ENCODE measurements at regions not wholly inside any gene's neighbourhood (a gene's known extent, or its start where the extent isn't known, plus 50 kb on each side); places are given as distances from the start of the nearest gene placed in this dataset.

GRCh38 chr14:82520765-82521164 is 987.1 kb upstream of the SEL1L start:
- no peak overlapping the region for H3K9ac ChIP-seq
- no peak overlapping the region for H3K4me3 ChIP-seq (IDR thresholded peaks at IDR 0.05; ENCODE audit: insufficient read depth, low read depth, low read length)
- TF ChIP-seq, protein P1, sequence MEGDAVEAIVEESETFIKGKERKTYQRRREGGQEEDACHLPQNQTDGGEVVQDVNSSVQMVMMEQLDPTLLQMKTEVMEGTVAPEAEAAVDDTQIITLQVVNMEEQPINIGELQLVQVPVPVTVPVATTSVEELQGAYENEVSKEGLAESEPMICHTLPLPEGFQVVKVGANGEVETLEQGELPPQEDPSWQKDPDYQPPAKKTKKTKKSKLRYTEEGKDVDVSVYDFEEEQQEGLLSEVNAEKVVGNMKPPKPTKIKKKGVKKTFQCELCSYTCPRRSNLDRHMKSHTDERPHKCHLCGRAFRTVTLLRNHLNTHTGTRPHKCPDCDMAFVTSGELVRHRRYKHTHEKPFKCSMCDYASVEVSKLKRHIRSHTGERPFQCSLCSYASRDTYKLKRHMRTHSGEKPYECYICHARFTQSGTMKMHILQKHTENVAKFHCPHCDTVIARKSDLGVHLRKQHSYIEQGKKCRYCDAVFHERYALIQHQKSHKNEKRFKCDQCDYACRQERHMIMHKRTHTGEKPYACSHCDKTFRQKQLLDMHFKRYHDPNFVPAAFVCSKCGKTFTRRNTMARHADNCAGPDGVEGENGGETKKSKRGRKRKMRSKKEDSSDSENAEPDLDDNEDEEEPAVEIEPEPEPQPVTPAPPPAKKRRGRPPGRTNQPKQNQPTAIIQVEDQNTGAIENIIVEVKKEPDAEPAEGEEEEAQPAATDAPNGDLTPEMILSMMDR (conservative IDR thresholded peaks at IDR 0.05; ENCODE audit: low read depth, low read length), result no peak
- no peaks in the 10 kb centered on the region for H4K20me1 ChIP-seq (ENCODE audit: insufficient read depth)
- H3K27ac ChIP-seq, result no peak overlapping the region
- no peaks in the 10 kb centered on the region for H3K79me2 ChIP-seq (ENCODE audit: insufficient read depth, low read depth)
- H3K27me3 ChIP-seq (ENCODE audit: insufficient read depth, low read depth), result no peaks in the 10 kb centered on the region
- H3K4me1 ChIP-seq (ENCODE audit: low read depth, poor library complexity, severe bottlenecking), result no peaks in the 10 kb centered on the region
- no peaks in the 10 kb centered on the region for H3K36me3 ChIP-seq (ENCODE audit: insufficient read depth)
- no peak overlapping the region for H2AFZ ChIP-seq (ENCODE audit: low read depth)
- no peak overlapping the region for H3K4me2 ChIP-seq

DNA sequence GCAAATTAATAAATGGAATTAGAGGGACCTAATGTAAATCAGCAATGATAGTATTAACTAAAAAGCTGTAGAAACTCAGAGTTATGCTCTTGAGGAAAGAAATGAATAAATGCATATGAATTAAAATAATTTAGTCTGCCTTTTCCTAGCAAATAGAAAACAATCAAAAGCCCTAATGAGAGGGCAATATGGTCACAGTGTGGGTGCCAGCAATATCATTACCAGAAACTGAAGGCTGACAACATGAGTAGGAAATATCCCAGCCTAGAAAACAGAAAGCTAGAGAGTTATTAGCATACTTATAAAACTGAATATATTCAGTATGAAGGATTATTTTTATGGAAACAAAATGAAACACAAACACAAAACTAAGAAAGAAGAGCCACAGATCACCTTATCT is 987.5 kb upstream of the SEL1L start:
- Histone ChIP-seq H3K79me2 (ENCODE audit: insufficient read depth, low read depth) (no peaks in the 10 kb centered on the region), H3K27me3 (ENCODE audit: insufficient read depth, low read depth) (no peaks in the 10 kb centered on the region), H3K9ac (no peak overlapping the region), H3K4me1 (ENCODE audit: low read depth, poor library complexity, severe bottlenecking) (no peaks in the 10 kb centered on the region), H2AFZ (ENCODE audit: low read depth) (no peak overlapping the region), H4K20me1 (ENCODE audit: insufficient read depth) (no peaks in the 10 kb centered on the region), H3K4me3 (IDR thresholded peaks at IDR 0.05; ENCODE audit: insufficient read depth, low read depth, low read length) (no peak overlapping the region), H3K4me2 (no peak overlapping the region), H3K36me3 (ENCODE audit: insufficient read depth) (no peaks in the 10 kb centered on the region), H3K27ac (no peak overlapping the region)
- TF ChIP-seq, protein P1 (conservative IDR thresholded peaks at IDR 0.05; ENCODE audit: low read depth, low read length), result no peak

GRCh38 chr14:82528016-82528415 is 994.4 kb upstream of the SEL1L start:
- H3K4me1 ChIP-seq (ENCODE audit: low read depth, poor library complexity, severe bottlenecking), result no peaks in the 10 kb centered on the region
- TF ChIP-seq, protein P1 (conservative IDR thresholded peaks at IDR 0.05; ENCODE audit: low read depth, low read length), result no peak

DNA sequence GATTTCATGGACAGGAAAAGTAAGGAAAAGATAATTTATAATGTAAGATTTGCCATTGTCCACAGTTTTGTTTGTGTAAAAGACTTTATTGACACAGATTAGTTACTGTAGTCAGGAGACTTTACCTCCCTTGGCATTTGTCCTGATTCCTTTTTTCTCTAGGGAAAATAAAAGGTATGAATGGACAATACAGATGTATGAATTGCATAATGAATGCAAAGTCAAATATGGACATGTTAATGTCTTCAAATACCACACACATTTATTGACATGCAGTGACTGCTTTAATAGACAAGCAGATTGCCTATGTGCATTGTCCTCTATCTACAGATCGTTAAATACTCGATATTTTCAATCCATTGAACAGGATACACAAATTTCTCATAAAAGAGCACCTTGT is 999.7 kb upstream of the SEL1L start:
- H3K27ac ChIP-seq, result no peak overlapping the region
- H4K20me1 ChIP-seq (ENCODE audit: insufficient read depth), result no peaks in the 10 kb centered on the region
- H3K4me1 ChIP-seq (ENCODE audit: low read depth, poor library complexity, severe bottlenecking), result no peaks in the 10 kb centered on the region
- H3K36me3 ChIP-seq (ENCODE audit: insufficient read depth), result no peaks in the 10 kb centered on the region
- no peak overlapping the region for H3K4me3 ChIP-seq (IDR thresholded peaks at IDR 0.05; ENCODE audit: insufficient read depth, low read depth, low read length)
- TF ChIP-seq, protein P1 (conservative IDR thresholded peaks at IDR 0.05; ENCODE audit: low read depth, low read length), result no peak
- no peak overlapping the region for H3K9ac ChIP-seq
- H3K79me2 ChIP-seq (ENCODE audit: insufficient read depth, low read depth), result no peaks in the 10 kb centered on the region
- H2AFZ ChIP-seq (ENCODE audit: low read depth), result no peak overlapping the region
- H3K4me2 ChIP-seq, result no peak overlapping the region
- H3K27me3 ChIP-seq (ENCODE audit: insufficient read depth, low read depth), result no peaks in the 10 kb centered on the region

More at GRCh38 chr14:82528016-82528415, 994.4 kb upstream of the SEL1L start:
- Histone ChIP-seq H3K27ac (no peak overlapping the region), H3K4me3 (IDR thresholded peaks at IDR 0.05; ENCODE audit: insufficient read depth, low read depth, low read length) (no peak overlapping the region), H4K20me1 (ENCODE audit: insufficient read depth) (no peaks in the 10 kb centered on the region), H2AFZ (ENCODE audit: low read depth) (no peak overlapping the region), H3K4me2 (no peak overlapping the region), H3K36me3 (ENCODE audit: insufficient read depth) (no peaks in the 10 kb centered on the region), H3K79me2 (ENCODE audit: insufficient read depth, low read depth) (no peaks in the 10 kb centered on the region), H3K9ac (no peak overlapping the region), H3K27me3 (ENCODE audit: insufficient read depth, low read depth) (no peaks in the 10 kb centered on the region)
